ENCODE measurements at regions not wholly inside any gene's neighbourhood (a gene's known extent, or its start where the extent isn't known, plus 50 kb on each side); places are given as distances from the start of the nearest gene placed in this dataset.

GRCh38 chr4:3936184-3936583 lies 170.0 kb downstream of the ADRA2C start:
- TF ChIP-seq REST (IDR thresholded peaks at IDR 0.05; ENCODE audit: low read depth) (no peak), TAF1 (IDR thresholded peaks at IDR 0.05; ENCODE audit: low read depth) (no peak), EP300 (IDR thresholded peaks at IDR 0.05; ENCODE audit: borderline replicate concordance) (no peak), USF1 (IDR thresholded peaks at IDR 0.05) (no peak), FOXM1 (IDR thresholded peaks at IDR 0.05; ENCODE audit: borderline replicate concordance, low read depth) (no peak), ZBTB7A (IDR thresholded peaks at IDR 0.05; ENCODE audit: low read depth) (no peak), RAD21 (IDR thresholded peaks at IDR 0.05; ENCODE audit: low read depth) (no peak), TEAD4 (IDR thresholded peaks at IDR 0.05) (no peak), TCF12 (IDR thresholded peaks at IDR 0.05; ENCODE audit: low read depth) (no peak), YY1 (IDR thresholded peaks at IDR 0.05; ENCODE audit: low read depth) (no peak), MAX (IDR thresholded peaks at IDR 0.05) (no peak), NFIC (IDR thresholded peaks at IDR 0.05) (no peak)
